ENCODE measurements at regions not wholly inside any gene's neighbourhood (a gene's known extent, or its start where the extent isn't known, plus 50 kb on each side); places are given as distances from the start of the nearest gene placed in this dataset.
"Not testable (repeated sequence)": the region's sequence is repeated elsewhere in the genome, so short reads cannot be mapped to it uniquely, and the experiment has no call there.

DNA sequence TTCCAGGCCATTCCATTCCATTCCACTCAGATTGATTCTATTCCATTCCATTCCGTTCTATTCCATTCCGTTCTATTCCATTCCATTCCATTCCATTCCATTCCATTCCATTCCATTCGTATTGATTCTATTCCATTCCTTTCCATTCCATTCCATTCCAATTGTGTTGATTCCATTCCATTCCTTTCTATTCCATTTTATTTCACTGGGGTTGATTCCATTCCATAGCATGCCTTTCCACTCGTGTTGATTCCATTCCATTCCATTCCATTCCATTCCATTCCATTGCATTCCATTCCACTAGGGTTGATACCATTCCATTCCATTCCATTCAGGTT, 1142.3 kb downstream of the RPIA start:
- DNase-seq (ENCODE audit: low spot score), result peak; percentile 57

- DNase-seq (ENCODE audit: low spot score), result no peak
These were observed 1142.8 kb downstream of the RPIA start for GRCh38 chr2:89834306-89834705.

GRCh38 chr2:89836326-89836725, 1144.9 kb downstream of the RPIA start:
- DNase-seq (ENCODE audit: low spot score), result peak; percentile 64

- DNase-seq (ENCODE audit: low spot score), result no peak
These were observed 1146.6 kb downstream of the RPIA start for GRCh38 chr2:89837962-89838625.

DNA sequence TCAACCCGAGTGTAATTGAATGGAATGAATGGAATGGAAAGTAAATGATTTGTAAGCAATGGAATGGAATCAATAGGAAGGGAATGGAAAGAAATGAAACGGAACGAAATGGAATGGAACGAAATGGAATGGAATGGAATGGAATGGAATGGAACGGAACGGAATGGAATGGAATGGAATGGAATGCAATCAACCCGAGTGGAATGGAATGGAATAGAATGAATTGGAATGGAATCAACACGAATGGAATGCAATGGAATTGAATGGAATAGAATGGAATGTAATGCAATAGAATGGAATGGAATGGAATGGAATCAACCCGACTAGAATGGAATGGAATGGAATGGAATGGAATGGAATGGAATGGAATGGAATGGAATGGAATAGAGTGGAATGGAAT, 1148.7 kb downstream of the RPIA start:
- not testable (repeated sequence) for DNase-seq (ENCODE audit: low spot score)

DNA sequence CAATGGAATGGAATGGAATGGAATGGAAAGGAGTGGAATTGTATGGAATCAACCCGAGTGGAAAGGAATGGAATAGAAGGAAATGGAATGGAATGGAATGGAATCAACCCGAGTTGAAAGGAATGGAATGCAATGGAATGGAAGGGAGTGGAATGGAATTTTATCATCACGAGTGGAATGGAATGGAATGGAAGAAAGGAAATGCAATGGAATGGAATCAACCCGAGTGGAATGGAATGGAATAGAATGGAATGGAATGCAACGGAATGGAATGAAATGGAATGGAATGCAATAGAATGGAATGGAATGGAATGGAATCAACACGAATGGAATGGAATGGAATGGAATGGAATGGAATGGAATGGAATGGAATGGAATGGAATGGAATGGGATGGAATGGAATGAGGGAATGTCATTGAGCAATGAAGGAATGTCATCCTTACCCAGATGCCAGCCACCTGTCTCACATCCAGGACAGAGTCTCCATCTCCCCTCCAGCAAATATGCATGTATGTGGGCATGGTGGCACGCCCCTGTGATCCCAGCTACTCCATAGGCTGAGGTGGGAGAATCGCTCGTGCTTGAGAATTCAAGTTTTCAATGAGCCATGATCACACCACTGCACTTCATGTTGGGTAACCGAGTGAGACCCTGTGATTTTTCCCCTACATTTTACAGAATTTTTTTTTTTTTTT, 1149.5 kb downstream of the RPIA start:
- DNase-seq (ENCODE audit: low spot score), result not testable (repeated sequence)

DNA sequence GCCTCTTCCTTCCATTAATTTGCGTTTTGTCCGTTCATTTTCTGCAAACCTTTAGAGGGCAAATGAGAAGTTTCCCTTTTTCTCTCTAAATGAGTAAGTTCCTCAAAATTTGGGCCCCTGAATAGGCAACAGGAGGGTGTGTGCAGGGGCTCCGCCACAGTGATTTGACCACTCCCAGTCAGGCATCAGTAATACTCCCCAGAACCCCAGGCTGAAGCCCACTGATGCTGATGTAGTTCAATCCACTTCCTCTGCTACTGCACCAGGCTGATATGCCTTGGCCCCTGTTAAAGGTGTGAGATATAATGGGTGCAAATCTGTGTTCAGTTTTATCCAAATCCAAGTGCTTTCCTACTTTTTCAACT, 1150.0 kb downstream of the RPIA start:
- DNase-seq (ENCODE audit: low spot score), result no peak

GRCh38 chr2:89842180-89842908, 1150.9 kb downstream of the RPIA start:
- DNase-seq (ENCODE audit: low spot score), result no peak

DNA sequence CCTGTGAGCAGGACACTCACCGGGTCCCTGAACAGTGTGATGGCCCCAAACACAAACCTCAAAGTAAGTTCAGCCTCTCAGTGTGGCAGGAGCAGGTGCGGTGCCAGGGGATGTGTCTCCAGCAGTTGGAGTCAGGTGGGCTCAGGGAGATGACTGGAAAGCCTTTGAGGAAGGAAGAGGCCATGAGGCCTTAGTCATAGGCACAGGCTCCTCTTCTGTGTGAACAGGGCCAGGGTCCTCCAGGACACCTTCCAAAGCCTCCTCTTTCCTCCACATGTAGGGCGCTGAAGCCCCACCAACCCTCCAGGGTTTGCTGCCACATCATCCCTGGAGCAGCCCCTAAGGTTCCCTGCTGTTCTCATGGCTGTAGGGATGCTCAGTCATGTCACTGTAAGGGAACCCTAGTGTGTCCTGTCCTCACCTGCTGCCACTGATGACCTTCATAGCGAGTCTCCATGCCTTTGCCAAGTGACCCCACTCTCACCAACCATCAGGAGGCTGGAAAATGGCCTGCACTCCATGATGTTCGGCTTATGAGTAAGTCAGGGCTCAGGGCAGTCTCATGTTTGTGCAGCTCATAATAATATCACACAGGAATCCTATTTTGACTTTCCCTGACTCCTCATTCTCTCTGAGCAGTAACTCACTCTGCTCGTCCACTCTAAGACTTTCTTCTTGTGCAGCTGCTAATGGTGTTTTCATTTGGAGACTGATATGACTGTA, 1152.9 kb downstream of the RPIA start:
- DNase-seq (ENCODE audit: low spot score), result no peak

GRCh38 chr2:89845532-89845931, 1154.1 kb downstream of the RPIA start:
- DNase-seq (ENCODE audit: low spot score), result no peak

DNA sequence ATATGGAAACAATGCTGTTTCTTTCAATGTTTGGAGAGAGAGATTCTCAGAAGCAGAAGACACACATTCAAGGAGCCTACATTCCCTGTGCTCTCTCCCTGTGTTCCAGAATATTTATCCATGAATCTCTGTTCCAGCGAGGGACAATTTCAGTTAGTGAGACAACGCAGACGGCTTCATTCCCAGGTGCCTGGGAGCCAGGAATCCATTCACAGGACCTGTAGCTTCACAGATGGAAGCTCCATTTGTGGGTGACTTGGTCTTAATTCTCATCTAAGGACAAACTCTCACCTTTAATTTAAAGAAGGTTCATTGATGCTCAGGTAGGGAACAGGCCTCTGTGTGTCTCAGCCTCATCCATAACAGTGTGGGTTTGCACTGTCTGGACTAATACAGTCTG, 1156.6 kb downstream of the RPIA start:
- DNase-seq (ENCODE audit: low spot score), result no peak

GRCh38 chr2:89848763-89849368, 1157.4 kb downstream of the RPIA start:
- no peak for DNase-seq (ENCODE audit: low spot score)

DNA sequence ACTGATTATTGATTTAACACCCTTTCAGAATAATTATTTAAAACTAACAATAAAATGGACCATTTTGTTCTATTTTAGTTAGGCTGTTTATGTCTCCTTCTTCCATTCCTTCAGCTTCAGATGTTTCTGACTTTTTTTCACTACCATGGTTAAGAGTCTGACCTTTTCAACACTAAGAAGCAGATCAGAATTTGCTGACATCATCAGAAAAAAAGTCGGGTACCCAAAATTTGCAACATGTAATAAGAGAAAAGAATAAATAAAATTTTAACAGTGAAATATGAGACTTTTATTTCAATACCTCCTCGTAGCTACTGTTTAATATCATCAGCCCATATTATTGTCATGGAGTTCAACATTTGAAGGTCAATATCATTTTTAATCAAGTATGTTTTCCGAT, 1158.3 kb downstream of the RPIA start:
- no peak for DNase-seq (ENCODE audit: low spot score)

DNA sequence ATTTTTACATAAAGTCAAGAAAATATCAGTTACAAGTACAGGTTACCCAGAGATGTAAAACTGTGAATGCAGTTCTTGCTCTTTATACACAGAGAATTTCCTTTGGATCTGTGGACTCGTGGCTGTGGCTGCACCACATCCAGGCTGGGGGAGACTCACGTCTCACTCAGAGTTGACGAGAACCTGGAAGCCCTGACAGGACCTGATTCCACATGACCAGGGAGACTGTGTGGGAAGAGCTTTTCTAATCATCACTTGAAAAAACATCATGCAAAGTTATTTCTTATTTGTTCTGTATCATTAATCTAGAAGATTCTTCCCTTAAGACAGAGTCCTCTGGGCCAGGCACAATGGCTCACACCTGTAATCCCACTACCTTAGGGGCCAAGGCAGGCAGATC, 1159.0 kb downstream of the RPIA start:
- no peak for DNase-seq (ENCODE audit: low spot score)

GRCh38 chr2:89850881-89851582, 1159.6 kb downstream of the RPIA start:
- DNase-seq (ENCODE audit: low spot score), result no peak

DNA sequence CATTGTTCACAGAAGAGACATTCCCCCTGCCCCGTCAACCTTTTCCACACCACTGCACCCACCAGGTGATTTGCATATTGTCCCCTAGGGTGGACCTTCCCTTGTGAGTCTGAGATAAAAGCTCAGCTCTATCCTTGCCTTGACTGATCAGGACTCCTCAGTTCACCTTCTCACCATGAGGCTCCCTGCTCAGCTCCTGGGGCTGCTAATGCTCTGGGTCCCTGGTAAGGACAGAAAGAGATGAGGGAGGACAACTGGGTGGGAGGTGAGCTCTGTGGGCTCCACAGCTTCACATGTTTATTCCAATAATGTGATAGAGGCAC, 1160.1 kb downstream of the RPIA start:
- DNase-seq (ENCODE audit: low spot score), result no peak

DNA sequence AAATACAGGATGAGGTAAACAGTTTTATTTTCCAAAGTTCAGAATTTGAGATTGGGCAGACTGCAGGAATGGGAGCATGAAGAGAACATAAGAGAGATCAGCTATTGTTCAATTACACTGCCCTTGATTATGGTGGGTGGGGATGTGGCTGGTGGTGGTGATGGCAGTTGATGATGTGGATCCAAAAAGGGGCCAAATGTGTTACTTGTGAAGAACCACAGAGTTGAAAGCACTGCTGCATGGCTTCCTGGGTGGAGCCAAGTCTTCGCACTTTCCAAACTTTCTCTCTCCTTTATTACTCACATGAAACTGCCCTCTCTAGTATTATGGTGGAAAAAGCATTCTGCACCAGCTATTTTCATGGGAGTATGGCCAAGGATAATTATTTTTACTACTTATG, 1162.0 kb downstream of the RPIA start:
- not testable (repeated sequence) for DNase-seq (ENCODE audit: low spot score)

DNA sequence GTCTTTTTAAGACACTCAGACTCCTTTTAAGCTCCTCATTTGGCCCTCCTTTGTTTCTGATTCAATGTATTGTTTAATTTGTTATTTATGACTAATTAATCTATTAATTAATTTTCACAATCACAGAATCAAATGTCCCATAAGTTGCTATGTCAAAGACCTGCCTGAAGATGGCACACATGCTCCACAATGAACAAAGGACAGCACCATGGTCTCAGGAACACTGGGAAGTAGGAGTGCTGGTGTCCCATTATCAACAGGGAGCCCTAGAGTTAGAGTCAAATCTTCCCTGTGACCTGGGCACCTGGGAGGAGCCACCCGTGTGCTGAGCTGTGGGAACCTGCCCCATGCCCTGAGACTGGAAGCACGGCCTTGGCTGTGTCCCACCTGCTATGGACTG, 1164.3 kb downstream of the RPIA start:
- DNase-seq (ENCODE audit: low spot score), result not testable (repeated sequence)

DNA sequence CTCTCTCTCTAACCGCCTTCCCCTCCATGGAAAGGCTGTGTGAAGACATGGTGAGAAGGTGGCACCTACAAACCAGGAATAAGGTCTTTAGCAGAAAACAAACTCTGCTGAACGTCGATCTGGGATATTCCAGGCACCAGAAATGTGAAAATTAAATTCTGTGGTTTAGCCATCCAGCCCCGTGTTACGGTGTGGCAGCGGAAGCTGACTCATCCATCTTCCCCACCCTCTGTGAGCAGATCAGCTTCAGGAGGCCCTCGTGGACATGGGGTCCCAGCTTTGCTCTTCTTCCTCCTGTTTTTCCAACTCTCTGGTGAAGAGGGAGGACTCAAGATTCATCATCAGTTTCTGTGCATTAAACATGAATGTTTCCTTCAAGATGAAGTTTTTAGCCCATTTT, 1164.8 kb downstream of the RPIA start:
- DNase-seq (ENCODE audit: low spot score), result not testable (repeated sequence)

DNA sequence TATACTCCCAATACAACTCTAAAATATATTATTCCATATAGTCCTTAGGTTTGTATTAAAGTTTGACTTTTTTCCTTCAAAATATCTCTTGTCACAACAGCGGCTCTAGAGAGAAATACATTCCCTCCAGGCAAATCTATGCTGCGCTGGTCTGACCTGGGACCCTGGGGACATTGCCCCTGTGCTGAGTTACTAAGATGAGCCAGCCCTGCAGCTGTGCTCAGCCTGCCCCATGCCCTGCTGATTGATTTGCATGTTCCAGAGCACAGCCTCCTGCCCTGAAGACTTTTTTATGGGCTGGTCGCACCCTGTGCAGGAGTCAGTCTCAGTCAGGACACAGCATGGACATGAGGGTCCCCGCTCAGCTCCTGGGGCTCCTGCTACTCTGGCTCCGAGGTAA, 1170.7 kb downstream of the RPIA start:
- not testable (repeated sequence) for DNase-seq (ENCODE audit: low spot score)

GRCh38 chr2:89863209-89863608, 1171.7 kb downstream of the RPIA start:
- not testable (repeated sequence) for DNase-seq (ENCODE audit: low spot score)
